GM21619 (cell line): ENCODE measurements at regions not wholly inside any gene's neighbourhood (a gene's known extent, or its start where the extent isn't known, plus 50 kb on each side); places are given as distances from the start of the nearest gene placed in this dataset.
"Not testable (repeated sequence)": the region's sequence is repeated elsewhere in the genome, so short reads cannot be mapped to it uniquely, and the experiment has no call there.

ENCODE experiments used
- ATAC-seq: cut with Tn5 transposase; IDR thresholded peaks from one replicate; pipeline ENCODE4 v1.9.1; 2021; ENCODE audit not compliant: unreplicated experiment

DNA sequence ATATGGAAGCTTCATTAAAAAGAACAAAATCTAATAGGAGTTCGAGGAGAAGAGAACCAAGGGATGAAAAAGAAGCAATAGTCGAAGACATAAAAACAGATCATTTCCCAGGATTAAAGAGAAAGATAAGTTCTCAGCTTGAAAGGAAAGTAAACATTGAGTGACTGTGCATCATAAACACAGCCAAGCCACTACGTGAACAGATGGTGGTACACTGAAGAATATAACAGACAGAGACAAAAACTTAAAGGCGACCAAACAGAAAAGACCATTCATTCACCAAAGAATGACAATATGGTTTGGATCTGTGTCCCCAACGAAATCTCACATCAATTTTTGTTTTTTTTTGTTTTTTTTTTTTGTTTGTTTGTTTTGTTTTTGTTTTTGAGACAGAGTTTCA, 210.8 kb upstream of the LINGO1 start:
- ATAC-seq = no peak

- no peak for ATAC-seq
Measured at GRCh38 chr15:77840991-77841775, 208.5 kb upstream of the LINGO1 start.

DNA sequence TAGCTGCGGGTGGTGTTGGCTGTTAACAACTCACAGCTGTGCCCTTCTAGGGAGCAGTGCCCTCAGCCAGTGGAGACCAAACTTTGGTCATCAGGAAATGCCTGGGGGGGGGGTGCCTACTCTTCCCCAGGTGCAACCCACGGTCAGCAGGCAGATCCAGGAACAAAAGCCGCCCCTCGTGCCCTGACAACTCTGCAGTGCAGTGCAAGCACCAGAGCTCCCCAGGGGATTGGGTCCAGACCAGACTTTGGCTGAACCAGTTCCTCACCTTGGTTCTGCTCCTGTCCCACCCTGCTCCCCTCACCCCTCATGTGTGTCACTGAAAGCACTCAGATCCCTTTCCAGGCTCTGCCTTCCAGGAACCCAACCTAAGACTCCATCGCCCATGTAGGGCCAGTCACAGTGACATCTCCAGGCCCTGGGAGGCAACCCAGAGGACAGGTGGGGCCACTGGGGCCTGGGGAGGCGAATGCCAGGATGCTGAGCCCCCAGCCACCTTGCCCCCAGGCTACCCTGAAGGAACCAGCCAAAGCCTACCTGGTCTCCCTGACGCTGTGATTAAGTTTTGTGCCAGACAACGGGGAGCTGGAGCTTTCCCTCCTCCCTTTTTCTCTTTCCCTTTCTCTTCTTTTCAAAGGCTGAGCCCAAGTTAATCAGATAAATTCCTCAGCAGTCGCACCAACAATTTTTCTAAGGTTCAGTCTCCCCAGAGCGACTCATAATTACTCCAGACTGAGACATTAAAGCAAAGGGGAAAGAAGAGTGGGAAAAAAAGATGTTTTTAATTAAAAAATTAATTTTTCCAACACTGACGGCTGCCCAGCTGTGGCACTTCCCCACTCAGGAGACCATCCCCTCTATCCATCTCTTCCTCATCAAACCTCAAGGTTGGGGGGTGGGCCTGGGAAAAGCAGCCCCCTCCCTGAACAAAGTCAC, 207.5 kb upstream of the LINGO1 start:
- no peak for ATAC-seq

- ATAC-seq = no peak
Measured at GRCh38 chr15:77839456-77839855, 206.7 kb upstream of the LINGO1 start.

DNA sequence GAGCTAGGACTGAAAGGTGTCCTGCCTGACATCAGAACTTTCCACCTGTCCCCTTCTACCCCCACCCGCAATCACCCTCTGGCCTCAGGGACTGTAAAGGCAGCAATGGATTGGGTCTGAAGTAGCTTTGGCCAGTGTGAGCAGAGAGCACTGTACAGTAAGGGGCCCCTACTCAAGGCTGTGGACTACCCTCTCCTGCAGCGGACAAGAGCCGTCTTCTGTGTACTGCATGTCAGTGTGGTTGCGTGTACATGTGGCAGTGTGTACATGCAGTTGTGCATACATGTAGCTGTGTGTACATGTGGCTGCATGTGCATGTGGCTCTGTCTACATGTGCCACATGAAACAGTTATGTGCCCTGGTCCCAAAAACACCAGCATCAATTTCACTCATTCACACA, 205.9 kb upstream of the LINGO1 start:
- ATAC-seq = no peak

DNA sequence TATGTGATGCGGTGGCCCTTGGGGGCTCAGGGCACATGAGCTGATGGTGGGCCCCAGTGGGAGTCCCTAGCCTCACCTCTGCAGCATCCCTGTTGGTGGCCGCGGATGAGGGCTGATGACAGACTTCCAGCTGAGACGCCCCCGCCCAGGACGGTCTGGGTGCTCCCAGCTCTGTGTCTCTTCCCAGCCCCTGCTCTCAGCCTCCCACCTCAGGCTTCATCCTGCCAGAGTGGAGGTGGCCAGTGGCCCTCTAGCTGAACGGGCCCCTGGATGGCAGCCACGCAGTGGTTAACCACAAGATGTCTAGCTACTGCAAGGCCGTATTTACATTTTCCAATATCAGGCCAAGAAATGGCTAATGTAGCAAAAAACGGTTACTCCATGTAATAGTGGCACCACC, 205.3 kb upstream of the LINGO1 start:
- no peak for ATAC-seq

- no peak for ATAC-seq
Measured at GRCh38 chr15:77837649-77838025, 204.9 kb upstream of the LINGO1 start.

DNA sequence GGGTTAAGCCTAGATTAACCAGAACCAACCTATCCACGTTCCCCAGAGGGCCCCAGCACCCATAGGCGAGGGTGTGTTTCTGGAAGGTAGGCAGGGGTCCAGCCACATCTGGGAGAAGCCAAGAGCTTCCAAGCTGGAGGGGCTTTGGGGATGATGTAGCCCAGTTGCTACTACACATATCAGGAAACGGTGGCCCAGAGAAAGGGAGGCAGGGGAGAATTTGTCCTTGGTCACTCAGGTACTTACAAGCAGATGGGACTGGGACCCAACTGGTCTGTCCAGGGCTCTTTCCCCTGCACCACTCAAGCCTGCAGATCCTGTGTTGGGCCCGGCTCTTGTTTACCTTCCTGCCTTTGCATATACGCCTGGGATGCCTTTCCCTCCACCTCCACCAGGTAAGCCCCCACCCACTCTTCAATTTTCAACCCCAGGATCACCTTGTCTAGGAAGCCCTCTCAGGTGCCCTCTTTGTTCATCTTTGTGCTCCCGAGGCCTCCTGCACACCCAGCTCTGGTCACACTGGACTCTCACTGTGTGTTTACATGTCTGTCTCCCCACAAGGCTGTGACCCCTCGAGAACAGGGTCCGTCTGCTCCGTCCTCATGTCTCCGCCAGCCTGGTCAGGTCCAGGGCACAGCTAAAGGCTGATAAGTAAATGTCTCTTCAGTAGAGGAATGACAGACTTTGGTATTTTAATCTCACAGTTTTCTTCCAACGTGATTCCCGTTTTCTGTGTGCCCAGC, 204.4 kb upstream of the LINGO1 start:
- no peak for ATAC-seq

GRCh38 chr15:77836121-77836692, 203.5 kb upstream of the LINGO1 start:
- no peak for ATAC-seq

- no peak for ATAC-seq
Measured at GRCh38 chr15:77834276-77834990, 201.7 kb upstream of the LINGO1 start.

DNA sequence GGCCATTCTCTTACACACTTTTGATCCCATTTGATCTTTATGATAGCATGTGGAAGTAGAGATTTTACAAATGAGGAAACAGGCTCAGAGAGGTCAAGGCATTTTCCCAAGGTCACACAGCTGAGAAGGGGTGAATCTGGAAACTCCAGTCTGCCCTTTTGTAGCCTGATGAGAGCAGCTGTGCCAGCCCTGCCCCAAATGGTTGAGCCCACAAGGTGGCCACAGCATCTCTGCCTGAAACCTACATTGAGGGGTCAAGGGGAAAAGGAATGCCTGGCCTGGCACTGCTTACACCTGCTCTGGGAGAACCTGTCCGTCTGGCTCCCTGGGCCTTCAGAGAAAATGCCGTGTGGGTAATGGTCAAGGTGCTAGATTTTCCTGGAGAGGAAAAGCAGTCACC, 200.2 kb upstream of the LINGO1 start:
- ATAC-seq = no peak

- ATAC-seq = no peak
Measured at GRCh38 chr15:77831986-77832385, 199.3 kb upstream of the LINGO1 start.

GRCh38 chr15:77830051-77830468, 197.3 kb upstream of the LINGO1 start:
- ATAC-seq = no peak

DNA sequence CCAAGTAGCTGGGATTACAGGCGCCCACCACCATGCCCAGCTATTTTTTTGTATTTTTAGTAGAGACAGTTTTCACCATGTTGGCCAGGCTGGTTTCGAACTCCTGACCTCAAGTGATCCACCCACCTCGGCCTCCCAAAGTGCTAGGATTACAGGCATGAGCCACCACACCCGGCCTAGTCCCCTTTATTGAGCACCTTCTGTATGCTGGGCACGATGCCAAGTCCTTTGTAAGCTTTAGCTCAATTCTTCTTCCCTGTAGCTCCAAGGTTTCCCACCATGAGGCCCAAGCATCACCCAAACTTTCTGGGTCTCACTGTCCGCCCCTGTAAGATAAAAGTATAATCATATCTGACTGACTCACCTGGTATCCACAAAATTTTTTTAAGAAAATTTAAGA, 196.6 kb upstream of the LINGO1 start:
- ATAC-seq = not testable (repeated sequence)

GRCh38 chr15:77827860-77828259, 195.1 kb upstream of the LINGO1 start:
- no peak for ATAC-seq

DNA sequence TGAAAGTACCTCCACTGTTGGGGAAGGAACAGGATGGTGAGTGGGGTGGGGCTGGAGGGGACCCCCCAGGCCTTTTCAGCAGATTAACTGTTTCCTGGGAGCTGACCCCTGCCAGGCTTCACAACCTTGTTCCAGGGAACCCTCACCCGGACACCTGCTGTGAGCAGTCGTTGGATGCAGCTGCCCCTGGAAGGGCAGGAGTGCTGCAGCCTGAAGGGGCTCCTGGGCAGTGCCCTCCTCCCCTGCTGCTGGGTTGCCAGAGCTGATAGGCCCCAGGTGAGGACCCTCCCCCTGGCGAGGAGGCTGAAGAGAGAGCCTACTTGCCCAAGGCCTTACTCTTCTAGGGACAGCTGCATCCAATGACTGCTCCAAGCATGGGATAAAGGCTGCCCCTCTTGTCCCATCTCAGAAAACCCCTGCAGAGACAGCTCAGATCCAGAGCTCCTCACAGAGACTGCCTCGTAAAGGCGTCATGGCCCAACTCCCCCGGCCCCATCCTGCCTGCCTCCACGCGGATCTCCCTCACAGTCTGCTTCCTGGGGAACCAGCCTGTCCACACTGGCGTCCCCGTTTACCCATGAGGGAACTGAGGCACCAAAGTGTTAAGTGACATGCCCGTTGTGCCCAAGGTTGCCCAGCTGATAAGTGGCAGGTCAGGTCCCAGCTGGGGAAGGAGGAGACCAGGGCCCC, 193.4 kb upstream of the LINGO1 start:
- no peak for ATAC-seq

DNA sequence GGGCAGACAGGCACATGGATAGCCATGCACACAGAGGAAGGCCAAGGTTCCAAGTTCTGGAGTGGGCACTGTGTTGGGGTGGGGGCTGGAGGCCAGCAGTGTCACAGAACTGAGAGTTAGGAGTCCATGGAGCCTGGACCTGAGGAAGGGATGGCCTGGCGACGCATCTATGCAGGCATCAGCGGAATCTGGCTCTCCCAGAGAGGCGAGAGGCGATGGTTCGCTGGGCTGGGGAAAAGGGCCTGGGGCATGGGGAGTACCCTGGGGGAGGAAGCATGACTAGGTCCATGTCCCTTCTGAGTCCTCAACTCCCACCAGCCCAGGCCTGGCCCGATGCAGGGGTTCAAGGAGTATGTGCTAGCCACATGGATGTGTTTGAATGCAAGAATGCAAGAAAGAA, 192.8 kb upstream of the LINGO1 start:
- no peak for ATAC-seq

DNA sequence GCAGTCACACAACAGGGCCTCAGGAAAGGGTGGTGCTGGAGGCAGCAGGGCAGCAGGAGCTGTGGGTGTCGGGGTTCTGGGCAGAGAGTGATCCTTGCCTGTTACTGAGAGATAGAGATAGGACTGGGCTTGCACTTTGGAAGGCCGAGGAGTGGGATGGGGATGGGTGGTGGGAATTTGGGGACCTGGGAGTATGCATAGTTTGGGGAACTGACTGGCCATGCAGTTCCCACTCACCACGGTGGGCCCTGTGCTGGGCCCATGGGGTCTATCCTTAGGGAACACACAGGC, 192.5 kb upstream of the LINGO1 start:
- no peak for ATAC-seq

DNA sequence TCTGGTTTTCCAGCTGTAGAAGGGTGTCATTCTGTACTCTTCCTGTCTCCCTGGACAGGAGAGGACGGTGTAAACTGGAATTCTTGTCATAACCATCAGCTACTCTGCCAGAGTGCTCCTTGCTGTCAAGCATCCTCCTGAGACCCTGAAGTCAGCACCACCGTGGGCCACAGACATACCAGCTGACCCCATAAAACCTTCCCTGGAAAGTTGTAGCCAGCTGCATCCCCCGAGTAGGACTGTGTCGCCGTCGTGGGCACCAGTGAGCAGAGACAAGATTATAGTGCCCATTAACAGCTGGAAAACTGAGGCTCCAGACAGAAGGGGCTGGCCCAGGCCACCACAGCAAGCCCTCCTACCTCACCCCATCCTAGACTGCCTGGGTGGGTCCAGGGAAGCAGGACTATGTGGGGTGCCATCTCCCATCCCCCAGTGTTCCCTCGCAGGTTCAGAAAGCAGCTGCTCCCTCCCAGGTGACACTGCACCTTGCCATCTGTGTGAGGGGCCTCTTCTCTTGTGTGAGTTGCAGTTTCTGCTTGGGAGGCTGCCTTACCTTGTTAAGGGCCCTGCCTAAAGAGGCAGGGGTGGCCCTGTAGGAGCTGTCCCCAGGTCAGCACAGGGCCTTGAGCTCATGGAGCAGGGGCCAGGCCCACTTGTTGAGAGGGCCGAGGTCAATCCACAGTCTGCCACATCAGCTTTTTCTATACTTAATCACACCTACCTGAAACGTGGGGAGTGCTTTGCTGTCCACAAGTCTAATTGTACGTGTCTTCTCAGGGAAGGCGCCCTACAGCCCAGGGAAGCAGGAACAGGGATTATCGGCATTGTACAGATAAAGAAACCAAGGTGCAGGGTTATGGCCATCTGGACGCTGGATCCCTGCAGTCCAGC, 191.9 kb upstream of the LINGO1 start:
- no peak for ATAC-seq
